NCI-H2171 (cell line): ENCODE measurements at regions not wholly inside any gene's neighbourhood (a gene's known extent, or its start where the extent isn't known, plus 50 kb on each side); places are given as distances from the start of the nearest gene placed in this dataset.

Experiments used
- DNase-seq: peaks from one replicate; lab custom pipeline; 2025; lab: John Stamatoyannopoulos, UW

- DNase-seq, result no peak
Observed at GRCh38 chr5:138665261-138665660, 88.0 kb upstream of the CTNNA1 start.

- peak; percentile 48 for DNase-seq
Observed at GRCh38 chr5:138664276-138664943, 88.8 kb upstream of the CTNNA1 start.

GRCh38 chr5:138663561-138663960 is 88.4 kb upstream of the HSPA9 start:
- no peak for DNase-seq

- no peak for DNase-seq
Observed at GRCh38 chr5:138663009-138663408, 87.8 kb upstream of the HSPA9 start.

GRCh38 chr5:138662599-138662998 is 87.4 kb upstream of the HSPA9 start:
- DNase-seq, result no peak

GRCh38 chr5:138661991-138662434 is 86.8 kb upstream of the HSPA9 start:
- DNase-seq, result no peak

- no peak for DNase-seq
Observed at GRCh38 chr5:138661291-138661960, 86.2 kb upstream of the HSPA9 start.

- DNase-seq, result no peak
Observed at GRCh38 chr5:138660051-138660572, 84.9 kb upstream of the HSPA9 start.

GRCh38 chr5:138659561-138659960 is 84.4 kb upstream of the HSPA9 start:
- no peak for DNase-seq

- DNase-seq, result no peak
Observed at GRCh38 chr5:138659121-138659520, 83.9 kb upstream of the HSPA9 start.

- DNase-seq, result no peak
Observed at GRCh38 chr5:138658676-138659075, 83.5 kb upstream of the HSPA9 start.

GRCh38 chr5:138657360-138657759 is 82.2 kb upstream of the HSPA9 start:
- no peak for DNase-seq

GRCh38 chr5:138656916-138657315 is 81.7 kb upstream of the HSPA9 start:
- DNase-seq, result no peak

- peak; percentile 46 for DNase-seq
Observed at GRCh38 chr5:138655530-138656190, 80.5 kb upstream of the HSPA9 start.

- DNase-seq, result no peak
Observed at GRCh38 chr5:138654281-138654867, 79.2 kb upstream of the HSPA9 start.

- DNase-seq, result no peak
Observed at GRCh38 chr5:138653502-138653901, 78.3 kb upstream of the HSPA9 start.

GRCh38 chr5:138651767-138652117 is 76.5 kb upstream of the HSPA9 start:
- no peak for DNase-seq

- DNase-seq, result no peak
Observed at GRCh38 chr5:138651058-138651766, 76.0 kb upstream of the HSPA9 start.

GRCh38 chr5:138650196-138650595 is 75.0 kb upstream of the HSPA9 start:
- DNase-seq, result no peak

GRCh38 chr5:138649775-138650174 is 74.6 kb upstream of the HSPA9 start:
- DNase-seq, result no peak

- no peak for DNase-seq
Observed at GRCh38 chr5:138649316-138649720, 74.1 kb upstream of the HSPA9 start.

- DNase-seq, result no peak
Observed at GRCh38 chr5:138648841-138649240, 73.6 kb upstream of the HSPA9 start.
